ENCODE measurements at regions not wholly inside any gene's neighbourhood (a gene's known extent, or its start where the extent isn't known, plus 50 kb on each side); places are given as distances from the start of the nearest gene placed in this dataset.

DNA sequence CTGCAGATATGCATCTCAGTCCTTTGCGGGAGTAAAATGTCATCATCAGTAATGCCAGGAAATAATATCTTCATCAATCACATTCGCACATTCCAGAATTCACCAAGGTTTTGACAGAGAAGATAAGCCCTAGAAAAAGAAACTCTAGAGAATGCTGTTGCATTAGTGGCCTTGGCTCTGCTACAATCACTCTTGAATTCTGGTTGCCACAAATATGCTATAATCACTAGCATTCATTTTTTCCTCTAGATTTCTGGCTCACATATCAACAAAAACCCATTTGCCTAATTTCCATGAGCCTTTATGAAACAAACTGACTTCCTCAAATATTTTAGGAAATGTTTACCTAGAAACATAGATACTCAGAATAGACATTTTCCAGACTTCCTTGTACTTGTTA, 653.4 kb downstream of the ANXA1 start:
- Histone ChIP-seq H2BK20ac (ENCODE audit: low read depth, low read length) (no peak overlapping the region), H2AK5ac (ENCODE audit: low read depth, low read length) (no peak overlapping the region), H3K14ac (replicated peaks; ENCODE audit: low read depth, low read length) (no peak overlapping the region), H3K36me3 (ENCODE audit: control insufficient read depth, insufficient read depth, low read length) (no peaks in the 10 kb centered on the region), H4K20me1 (ENCODE audit: insufficient read depth, low read length) (no peaks in the 10 kb centered on the region), H4K5ac (ENCODE audit: low read depth, low read length) (no peak overlapping the region), H3K18ac (ENCODE audit: low read depth, low read length) (no peak overlapping the region), H2BK5ac (ENCODE audit: low read depth, low read length, poor library complexity, severe bottlenecking) (no peak overlapping the region), H3K23ac (ENCODE audit: low read depth, low read length) (no peak overlapping the region), H3K4me2 (ENCODE audit: low read depth, low read length) (no peak overlapping the region), H2AFZ (replicated peaks; ENCODE audit: low read length, poor library complexity) (no peak overlapping the region), H3K79me1 (ENCODE audit: low read depth in 1 of 2, low read length in 2 of 2) (no peaks in the 10 kb centered on the region), H2BK120ac (ENCODE audit: low read depth, low read length) (no peak overlapping the region), H3K4me3 (ENCODE audit: insufficient read depth, low read depth, low read length) (no peak overlapping the region), H3K4me1 (ENCODE audit: control insufficient read depth, insufficient read depth, low read length) (no peaks in the 10 kb centered on the region), H3K9ac (ENCODE audit: low read depth, low read length) (no peak overlapping the region), H3K4ac (ENCODE audit: low read depth, low read length) (no peak overlapping the region), H2AK9ac (replicated peaks; ENCODE audit: low read depth, low read length, poor library complexity) (no peak overlapping the region), H3K9me1 (ENCODE audit: insufficient read depth, low read length) (no peaks in the 10 kb centered on the region), H3K27ac (ENCODE audit: insufficient read depth, low read length) (no peak overlapping the region), H2BK15ac (ENCODE audit: low read depth, low read length) (no peak overlapping the region), H3K56ac (ENCODE audit: extremely low read depth, insufficient read depth, low read length) (no peak overlapping the region), H4K8ac (ENCODE audit: low read depth in 2 of 2, low read length in 2 of 2) (no peak overlapping the region), H4K91ac (ENCODE audit: insufficient read depth, low read depth, low read length) (no peak overlapping the region), H3K9me3 (ENCODE audit: control insufficient read depth, insufficient read depth, low read length) (no peaks in the 10 kb centered on the region), H3K27me3 (ENCODE audit: control insufficient read depth, insufficient read depth, low read length) (no peaks in the 10 kb centered on the region)
- TF ChIP-seq, protein P1, sequence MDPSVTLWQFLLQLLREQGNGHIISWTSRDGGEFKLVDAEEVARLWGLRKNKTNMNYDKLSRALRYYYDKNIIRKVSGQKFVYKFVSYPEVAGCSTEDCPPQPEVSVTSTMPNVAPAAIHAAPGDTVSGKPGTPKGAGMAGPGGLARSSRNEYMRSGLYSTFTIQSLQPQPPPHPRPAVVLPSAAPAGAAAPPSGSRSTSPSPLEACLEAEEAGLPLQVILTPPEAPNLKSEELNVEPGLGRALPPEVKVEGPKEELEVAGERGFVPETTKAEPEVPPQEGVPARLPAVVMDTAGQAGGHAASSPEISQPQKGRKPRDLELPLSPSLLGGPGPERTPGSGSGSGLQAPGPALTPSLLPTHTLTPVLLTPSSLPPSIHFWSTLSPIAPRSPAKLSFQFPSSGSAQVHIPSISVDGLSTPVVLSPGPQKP (IDR thresholded peaks at IDR 0.05; ENCODE audit: borderline replicate concordance, low read depth, low read length): no peak
- TF ChIP-seq MXI1 (IDR thresholded peaks at IDR 0.05; ENCODE audit: borderline replicate concordance, low read depth, low read length) (no peak), BHLHE40 (IDR thresholded peaks at IDR 0.05; ENCODE audit: low read depth, low read length) (no peak), POLR2A (IDR thresholded peaks at IDR 0.05; ENCODE audit: low read depth, low read length) (no peak), MAZ (IDR thresholded peaks at IDR 0.05; ENCODE audit: borderline replicate concordance, low read depth, low read length) (no peak), RAD21 (IDR thresholded peaks at IDR 0.05; ENCODE audit: low read length) (no peak), RCOR1 (IDR thresholded peaks at IDR 0.05; ENCODE audit: insufficient replicate concordance, low read length) (no peak), NFE2L2 (IDR thresholded peaks at IDR 0.05; ENCODE audit: low read depth, low read length) (no peak), SMC3 (IDR thresholded peaks at IDR 0.05; ENCODE audit: low read depth, low read length) (no peak)
- TF ChIP-seq, protein P2, sequence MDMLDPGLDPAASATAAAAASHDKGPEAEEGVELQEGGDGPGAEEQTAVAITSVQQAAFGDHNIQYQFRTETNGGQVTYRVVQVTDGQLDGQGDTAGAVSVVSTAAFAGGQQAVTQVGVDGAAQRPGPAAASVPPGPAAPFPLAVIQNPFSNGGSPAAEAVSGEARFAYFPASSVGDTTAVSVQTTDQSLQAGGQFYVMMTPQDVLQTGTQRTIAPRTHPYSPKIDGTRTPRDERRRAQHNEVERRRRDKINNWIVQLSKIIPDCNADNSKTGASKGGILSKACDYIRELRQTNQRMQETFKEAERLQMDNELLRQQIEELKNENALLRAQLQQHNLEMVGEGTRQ (IDR thresholded peaks at IDR 0.05; ENCODE audit: low read depth, low read length): no peak
- TF ChIP-seq, protein P3, sequence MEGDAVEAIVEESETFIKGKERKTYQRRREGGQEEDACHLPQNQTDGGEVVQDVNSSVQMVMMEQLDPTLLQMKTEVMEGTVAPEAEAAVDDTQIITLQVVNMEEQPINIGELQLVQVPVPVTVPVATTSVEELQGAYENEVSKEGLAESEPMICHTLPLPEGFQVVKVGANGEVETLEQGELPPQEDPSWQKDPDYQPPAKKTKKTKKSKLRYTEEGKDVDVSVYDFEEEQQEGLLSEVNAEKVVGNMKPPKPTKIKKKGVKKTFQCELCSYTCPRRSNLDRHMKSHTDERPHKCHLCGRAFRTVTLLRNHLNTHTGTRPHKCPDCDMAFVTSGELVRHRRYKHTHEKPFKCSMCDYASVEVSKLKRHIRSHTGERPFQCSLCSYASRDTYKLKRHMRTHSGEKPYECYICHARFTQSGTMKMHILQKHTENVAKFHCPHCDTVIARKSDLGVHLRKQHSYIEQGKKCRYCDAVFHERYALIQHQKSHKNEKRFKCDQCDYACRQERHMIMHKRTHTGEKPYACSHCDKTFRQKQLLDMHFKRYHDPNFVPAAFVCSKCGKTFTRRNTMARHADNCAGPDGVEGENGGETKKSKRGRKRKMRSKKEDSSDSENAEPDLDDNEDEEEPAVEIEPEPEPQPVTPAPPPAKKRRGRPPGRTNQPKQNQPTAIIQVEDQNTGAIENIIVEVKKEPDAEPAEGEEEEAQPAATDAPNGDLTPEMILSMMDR (conservative IDR thresholded peaks at IDR 0.05; ENCODE audit: low read depth, low read length): no peak
- no TSS peak for BruUV-seq (replicated peaks)
- in situ Hi-C loops (cut with MboI; ENCODE audit: low sequenced_read_pairs): no loop called here
- no CpG with 5 or more reads among the region's 2 CpGs for WGBS, 2 experiments (ENCODE audit: extremely low coverage in 2 of 2, insufficient read length in 1 of 2)
- intact Hi-C loops (cut with micrococcal nuclease): no loop called here
- ATAC-seq (ENCODE audit: low read depth) (no peak), DNase-seq (no peak)
- ChIA-PET POLR2A (ENCODE audit: unreplicated experiment) (no interaction called here), CTCF (no interaction called here)
- dilution Hi-C loops (cut with HindIII; ENCODE audit: low sequenced_read_pairs, unreplicated experiment): no loop called here

Data from IMR-90 (cell line).